ENCODE measurements at regions not wholly inside any gene's neighbourhood (a gene's known extent, or its start where the extent isn't known, plus 50 kb on each side); places are given as distances from the start of the nearest gene placed in this dataset.

GRCh38 chr1:239436286-239436685, 49.9 kb downstream of the CHRM3 start:
- DNase-seq (ENCODE audit: low read depth): no peak

- DNase-seq (ENCODE audit: low read depth): no peak
These were observed 51.5 kb downstream of the CHRM3 start for GRCh38 chr1:239437822-239438221.

GRCh38 chr1:239438891-239439290, 52.5 kb downstream of the CHRM3 start:
- DNase-seq (ENCODE audit: low read depth): no peak

- DNase-seq (ENCODE audit: low read depth): no peak
These were observed 57.0 kb downstream of the CHRM3 start for GRCh38 chr1:239443361-239443760.

- DNase-seq (ENCODE audit: low read depth): no peak
These were observed 60.2 kb downstream of the CHRM3 start for GRCh38 chr1:239446611-239447010.

GRCh38 chr1:239448911-239449310, 62.5 kb downstream of the CHRM3 start:
- no peak for DNase-seq (ENCODE audit: low read depth)

- no peak for DNase-seq (ENCODE audit: low read depth)
These were observed 69.4 kb downstream of the CHRM3 start for GRCh38 chr1:239455743-239456142.

GRCh38 chr1:239456788-239457187, 70.4 kb downstream of the CHRM3 start:
- no peak for DNase-seq (ENCODE audit: low read depth)

GRCh38 chr1:239457491-239458143, 71.2 kb downstream of the CHRM3 start:
- DNase-seq (ENCODE audit: low read depth): no peak

GRCh38 chr1:239458144-239458500, 71.8 kb downstream of the CHRM3 start:
- no peak for DNase-seq (ENCODE audit: low read depth)

GRCh38 chr1:239467730-239468129, 81.4 kb downstream of the CHRM3 start:
- DNase-seq (ENCODE audit: low read depth): no peak

GRCh38 chr1:239478069-239478468, 91.7 kb downstream of the CHRM3 start:
- DNase-seq (ENCODE audit: low read depth): no peak

- no peak for DNase-seq (ENCODE audit: low read depth)
These were observed 97.0 kb downstream of the CHRM3 start for GRCh38 chr1:239483391-239483790.

GRCh38 chr1:239493811-239494414, 107.5 kb downstream of the CHRM3 start:
- DNase-seq (ENCODE audit: low read depth): no peak

- no peak for DNase-seq (ENCODE audit: low read depth)
These were observed 118.7 kb downstream of the CHRM3 start for GRCh38 chr1:239505094-239505493.

GRCh38 chr1:239507826-239508225, 121.5 kb downstream of the CHRM3 start:
- no peak for DNase-seq (ENCODE audit: low read depth)

GRCh38 chr1:239511875-239512274, 125.5 kb downstream of the CHRM3 start:
- DNase-seq (ENCODE audit: low read depth): no peak

GRCh38 chr1:239516579-239516978, 130.2 kb downstream of the CHRM3 start:
- DNase-seq (ENCODE audit: low read depth): no peak

- DNase-seq (ENCODE audit: low read depth): no peak
These were observed 140.0 kb downstream of the CHRM3 start for GRCh38 chr1:239526391-239526790.

GRCh38 chr1:239527051-239527693, 140.8 kb downstream of the CHRM3 start:
- no peak for DNase-seq (ENCODE audit: low read depth)

- DNase-seq (ENCODE audit: low read depth): no peak
These were observed 149.9 kb downstream of the CHRM3 start for GRCh38 chr1:239536165-239536849.

- no peak for DNase-seq (ENCODE audit: low read depth)
These were observed 151.4 kb downstream of the CHRM3 start for GRCh38 chr1:239537795-239538194.

All from activated T-cell treated with anti-CD3 and anti-CD28 coated beads for 1 hour (primary cell).